GM12891 (cell line): ENCODE measurements at regions not wholly inside any gene's neighbourhood (a gene's known extent, or its start where the extent isn't known, plus 50 kb on each side); places are given as distances from the start of the nearest gene placed in this dataset.

Experiments used
- POLR2AphosphoS5 ChIP-seq: IDR thresholded peaks from 2 replicates; pipeline ENCODE4 v1.6.1; 2011; ENCODE audit warnings: low read depth, low read length, control low read depth
- SPI1 ChIP-seq: IDR thresholded peaks from 2 replicates; pipeline ENCODE4 v1.6.1; 2011; ENCODE audit warnings: low read depth, low read length, control low read depth
- TAF1 ChIP-seq: IDR thresholded peaks from 2 replicates; pipeline ENCODE4 v1.6.1; 2011; ENCODE audit warnings: low read depth, low read length, control low read depth

DNA sequence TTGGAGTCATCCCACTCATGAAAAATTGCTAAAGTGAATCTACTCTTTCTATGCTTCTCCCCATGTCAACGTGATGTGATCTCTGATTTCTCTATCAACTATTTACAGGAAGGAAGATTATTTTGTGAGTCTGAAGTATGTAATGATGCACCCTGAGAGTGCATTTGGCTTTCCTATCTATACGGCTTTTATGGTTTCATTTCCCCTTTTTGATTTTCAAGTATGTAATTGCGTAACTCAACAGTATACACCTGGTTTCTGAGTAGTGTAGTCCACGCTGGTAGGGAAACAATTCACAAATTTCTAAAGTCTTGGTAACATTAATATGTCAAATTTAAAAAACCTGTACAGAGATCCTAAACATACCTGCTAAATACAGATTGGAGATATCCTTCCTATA is 194.7 kb upstream of the SEMA3A start:
- TF ChIP-seq POLR2AphosphoS5 (no peak), TAF1 (no peak), SPI1 (peak; percentile 99)
